Immature natural killer cell (primary cell): ENCODE measurements at regions not wholly inside any gene's neighbourhood (a gene's known extent, or its start where the extent isn't known, plus 50 kb on each side); places are given as distances from the start of the nearest gene placed in this dataset.
"Not testable (repeated sequence)": the region's sequence is repeated elsewhere in the genome, so short reads cannot be mapped to it uniquely, and the experiment has no call there.

Experiments
- DNase-seq, 3 donors: peaks; one replicate each; pipeline ENCODE4 v3.0.0; 2022; ENCODE audit warnings: mixed read lengths in 1 of 3
- H3K27ac Mint-ChIP-seq, 6 donors: one replicate each; pipeline ENCODE4 v1.8.0; 2020; ENCODE audit warnings: mixed read lengths in 6 of 6, mild to moderate bottlenecking in 5 of 6, inconsistent platforms in 4 of 6, moderate library complexity in 3 of 6
- H3K27me3 Mint-ChIP-seq, 3 donors: one replicate each; pipeline ENCODE4 v1.8.0; 2020 to 2021; ENCODE audit warnings: low read depth in 3 of 3, mild to moderate bottlenecking in 3 of 3, mixed read lengths in 3 of 3, moderate library complexity in 3 of 3, inconsistent platforms in 1 of 3
- H3K36me3 Mint-ChIP-seq, 3 donors: one replicate each; pipeline ENCODE4 v1.8.0; 2020; ENCODE audit warnings: mixed read lengths in 3 of 3, inconsistent platforms in 2 of 3, mild to moderate bottlenecking in 2 of 3
- H3K4me1 Mint-ChIP-seq, 2 donors: one replicate each; pipeline ENCODE4 v1.8.0; 2020; ENCODE audit warnings: inconsistent platforms in 2 of 2, mild to moderate bottlenecking in 2 of 2, mixed read lengths in 2 of 2, moderate library complexity in 1 of 2
- H3K4me3 Mint-ChIP-seq, 5 donors: one replicate each; pipeline ENCODE4 v1.8.0; 2020; ENCODE audit warnings: mild to moderate bottlenecking in 5 of 5, mixed read lengths in 5 of 5, inconsistent platforms in 3 of 5, moderate library complexity in 3 of 5
- H3K9me3 Mint-ChIP-seq, 6 donors: one replicate each; pipeline ENCODE4 v1.8.0; 2020; ENCODE audit warnings: mild to moderate bottlenecking in 6 of 6, mixed read lengths in 6 of 6, inconsistent platforms in 4 of 6, moderate library complexity in 3 of 6

- Mint-ChIP-seq H3K4me3 (no peak overlapping the region), H3K4me1 (no peaks in the 10 kb centered on the region), H3K9me3 (peaks cover 0 to 34% (median 22%) of the 10 kb centered on the region in 6 donors), H3K36me3 (peaks cover 0 to 5% (median 4%) of the 10 kb centered on the region in 3 donors), H3K27me3 (peaks cover 3 to 6% (median 5%) of the 10 kb centered on the region in 3 donors), H3K27ac (no peak overlapping the region)
- no peak for DNase-seq
These were observed 733.5 kb downstream of the ZWINT start for GRCh38 chr10:55627501-55628051.

GRCh38 chr10:55601690-55602478, 759.2 kb downstream of the ZWINT start:
- H3K27me3 Mint-ChIP-seq, H3K36me3 Mint-ChIP-seq, DNase-seq, H3K4me1 Mint-ChIP-seq, H3K27ac Mint-ChIP-seq, H3K4me3 Mint-ChIP-seq: not testable (repeated sequence)
- peaks cover 4 to 12% (median 9%) of the 10 kb centered on the region in 6 donors for H3K9me3 Mint-ChIP-seq

GRCh38 chr10:55551603-55552002, 750.6 kb upstream of the PCDH15 start:
- Mint-ChIP-seq H3K9me3 (peaks cover 12 to 57% (median 23%) of the 10 kb centered on the region in 6 donors), H3K4me1 (no peaks in the 10 kb centered on the region), H3K4me3 (no peak overlapping the region), H3K36me3 (peaks cover 0 to 2% (median 0%) of the 10 kb centered on the region in 3 donors), H3K27ac (no peak overlapping the region), H3K27me3 (no peaks in the 10 kb centered on the region)
- no peak for DNase-seq

GRCh38 chr10:55550236-55550635, 749.2 kb upstream of the PCDH15 start:
- Mint-ChIP-seq H3K36me3 (peaks cover 0 to 3% (median 0%) of the 10 kb centered on the region in 3 donors), H3K27me3 (no peaks in the 10 kb centered on the region), H3K4me3 (no peak overlapping the region), H3K4me1 (no peaks in the 10 kb centered on the region), H3K27ac (no peak overlapping the region), H3K9me3 (peaks cover 8 to 50% (median 20%) of the 10 kb centered on the region in 6 donors)
- no peak for DNase-seq

GRCh38 chr10:55537497-55537896, 736.5 kb upstream of the PCDH15 start:
- not testable (repeated sequence) for H3K4me1 Mint-ChIP-seq, H3K27me3 Mint-ChIP-seq, H3K36me3 Mint-ChIP-seq, H3K27ac Mint-ChIP-seq, H3K4me3 Mint-ChIP-seq, DNase-seq
- H3K9me3 Mint-ChIP-seq, result peaks cover 0 to 30% (median 10%) of the 10 kb centered on the region in 6 donors

GRCh38 chr10:55519264-55519663, 718.2 kb upstream of the PCDH15 start:
- H3K36me3 Mint-ChIP-seq, result no peaks in the 10 kb centered on the region
- no peaks in the 10 kb centered on the region for H3K4me1 Mint-ChIP-seq
- peaks cover 0 to 1% (median 0%) of the 10 kb centered on the region in 3 donors for H3K27me3 Mint-ChIP-seq
- DNase-seq, result no peak
- H3K4me3 Mint-ChIP-seq, result no peak overlapping the region
- H3K27ac Mint-ChIP-seq, result no peak overlapping the region
- H3K9me3 Mint-ChIP-seq, result peaks cover 6 to 47% (median 25%) of the 10 kb centered on the region in 6 donors

- not testable (repeated sequence) for H3K4me1 Mint-ChIP-seq, H3K27me3 Mint-ChIP-seq, H3K36me3 Mint-ChIP-seq, DNase-seq, H3K27ac Mint-ChIP-seq, H3K4me3 Mint-ChIP-seq
- peaks cover 6 to 44% (median 20%) of the 10 kb centered on the region in 6 donors for H3K9me3 Mint-ChIP-seq
These were observed 717.4 kb upstream of the PCDH15 start for GRCh38 chr10:55518416-55518815.

- Mint-ChIP-seq H3K27ac (no peak overlapping the region), H3K4me3 (no peak overlapping the region), H3K9me3 (peaks cover 0 to 20% (median 15%) of the 10 kb centered on the region in 6 donors), H3K36me3 (no peaks in the 10 kb centered on the region), H3K27me3 (no peaks in the 10 kb centered on the region), H3K4me1 (no peaks in the 10 kb centered on the region)
- DNase-seq, result no peak
These were observed 708.1 kb upstream of the PCDH15 start for GRCh38 chr10:55509168-55509567.

GRCh38 chr10:55500931-55501559, 700.0 kb upstream of the PCDH15 start:
- H3K4me3 Mint-ChIP-seq, result no peak overlapping the region
- no peaks in the 10 kb centered on the region for H3K36me3 Mint-ChIP-seq
- H3K27me3 Mint-ChIP-seq, result peaks cover 0 to 2% (median 0%) of the 10 kb centered on the region in 3 donors
- no peak for DNase-seq
- peaks cover 3 to 29% (median 16%) of the 10 kb centered on the region in 6 donors for H3K9me3 Mint-ChIP-seq
- no peaks in the 10 kb centered on the region for H3K4me1 Mint-ChIP-seq
- H3K27ac Mint-ChIP-seq, result no peak overlapping the region

- H3K9me3 Mint-ChIP-seq, result peaks cover 3 to 26% (median 9%) of the 10 kb centered on the region in 6 donors
- no peak overlapping the region for H3K4me3 Mint-ChIP-seq
- H3K4me1 Mint-ChIP-seq, result no peaks in the 10 kb centered on the region
- H3K27me3 Mint-ChIP-seq, result peaks cover 0 to 2% (median 0%) of the 10 kb centered on the region in 3 donors
- H3K27ac Mint-ChIP-seq, result no peak overlapping the region
- H3K36me3 Mint-ChIP-seq, result no peaks in the 10 kb centered on the region
- no peak for DNase-seq
These were observed 697.0 kb upstream of the PCDH15 start for GRCh38 chr10:55497893-55498499.

- Mint-ChIP-seq H3K36me3 (no peaks in the 10 kb centered on the region), H3K9me3 (peaks cover 4 to 33% (median 14%) of the 10 kb centered on the region in 6 donors), H3K27me3 (peaks cover 0 to 2% (median 0%) of the 10 kb centered on the region in 3 donors), H3K4me1 (no peaks in the 10 kb centered on the region), H3K27ac (no peak overlapping the region), H3K4me3 (no peak overlapping the region)
- DNase-seq, result no peak
These were observed 694.5 kb upstream of the PCDH15 start for GRCh38 chr10:55495555-55495954.

- no peaks in the 10 kb centered on the region for H3K4me1 Mint-ChIP-seq
- no peak overlapping the region for H3K27ac Mint-ChIP-seq
- H3K36me3 Mint-ChIP-seq, result no peaks in the 10 kb centered on the region
- H3K9me3 Mint-ChIP-seq, result peaks cover 5 to 36% (median 17%) of the 10 kb centered on the region in 6 donors
- no peaks in the 10 kb centered on the region for H3K27me3 Mint-ChIP-seq
- no peak overlapping the region for H3K4me3 Mint-ChIP-seq
- DNase-seq, result no peak
These were observed 690.7 kb upstream of the PCDH15 start for GRCh38 chr10:55491712-55492111.

- no peak for DNase-seq
- no peaks in the 10 kb centered on the region for H3K4me1 Mint-ChIP-seq
- peaks cover 13 to 48% (median 30%) of the 10 kb centered on the region in 6 donors for H3K9me3 Mint-ChIP-seq
- H3K27me3 Mint-ChIP-seq, result peaks cover 0 to 2% (median 0%) of the 10 kb centered on the region in 3 donors
- no peak overlapping the region for H3K4me3 Mint-ChIP-seq
- H3K36me3 Mint-ChIP-seq, result peaks cover 0 to 4% (median 0%) of the 10 kb centered on the region in 3 donors
- H3K27ac Mint-ChIP-seq, result no peak overlapping the region
These were observed 684.8 kb upstream of the PCDH15 start for GRCh38 chr10:55485827-55486226.

- Mint-ChIP-seq H3K4me1 (no peaks in the 10 kb centered on the region), H3K9me3 (peaks cover 2 to 42% (median 23%) of the 10 kb centered on the region in 6 donors), H3K27ac (no peak overlapping the region), H3K4me3 (no peak overlapping the region), H3K27me3 (peaks cover 0 to 1% (median 0%) of the 10 kb centered on the region in 3 donors), H3K36me3 (peaks cover 0 to 4% (median 0%) of the 10 kb centered on the region in 3 donors)
- DNase-seq, result no peak
These were observed 675.1 kb upstream of the PCDH15 start for GRCh38 chr10:55476129-55476528.
